ENCODE measurements at regions not wholly inside any gene's neighbourhood (a gene's known extent, or its start where the extent isn't known, plus 50 kb on each side); places are given as distances from the start of the nearest gene placed in this dataset.

DNA sequence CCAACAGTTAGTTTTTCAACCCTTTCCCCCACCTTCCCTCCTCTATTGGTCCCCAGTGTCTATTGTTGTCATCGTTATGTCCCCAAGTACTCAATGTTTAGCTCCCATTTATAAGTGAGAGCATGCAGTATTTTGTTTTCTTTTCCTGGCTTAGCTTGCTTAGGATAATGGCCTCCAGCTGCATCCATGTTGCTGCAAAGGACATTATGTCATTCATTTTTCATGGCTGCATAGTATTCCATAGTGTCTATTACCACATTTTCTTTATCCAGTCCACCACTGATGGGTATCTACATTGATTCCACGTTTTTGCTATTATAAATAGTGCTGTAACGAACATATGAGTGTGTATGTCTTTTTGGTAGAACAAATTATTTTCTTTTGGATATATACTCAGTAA is 55.3 kb upstream of the HIVEP1 start (continued):
- TF ChIP-seq HDAC1 (IDR thresholded peaks at IDR 0.05) (peak; percentile 36 to 52; a peak in 1 of 4 replicates), CHAMP1 (IDR thresholded peaks at IDR 0.05) (peak; percentile 97), NCOR1 (IDR thresholded peaks at IDR 0.05) (peak; percentile 16; the same call in 1 of the 2 replicates), DMBX1 (CRISPR knock-in tag; IDR thresholded peaks at IDR 0.05; ENCODE audit: borderline replicate concordance) (no peak), MEF2D (tag; conservative IDR thresholded peaks at IDR 0.05; ENCODE audit: low read depth) (no peak), PURB (CRISPR knock-in tag; IDR thresholded peaks at IDR 0.05; ENCODE audit: low read depth) (no peak), GABPB2 (CRISPR knock-in tag; conservative IDR thresholded peaks at IDR 0.05) (no peak), NR4A1 (CRISPR knock-in tag; IDR thresholded peaks at IDR 0.05) (no peak), NR4A1 (tag; IDR thresholded peaks at IDR 0.05) (no peak), MTA1 (IDR thresholded peaks at IDR 0.05; ENCODE audit: borderline replicate concordance) (0 out of 2 replicates have a peak, but pooled peaks have one; percentile 55), BCOR (IDR thresholded peaks at IDR 0.05) (peak; percentile 98), PHF21A (IDR thresholded peaks at IDR 0.05; ENCODE audit: borderline replicate concordance, low read depth) (no peak), RFX7 (CRISPR knock-in tag; IDR thresholded peaks at IDR 0.05) (no peak), ZBTB8A (IDR thresholded peaks at IDR 0.05; ENCODE audit: partially characterized antibody) (no peak), ZNF655 (CRISPR knock-in tag; IDR thresholded peaks at IDR 0.05) (no peak), SMAD2 (IDR thresholded peaks at IDR 0.05; ENCODE audit: low read depth, low read length) (no peak), HNRNPLL (IDR thresholded peaks at IDR 0.05; ENCODE audit: low read depth, low read length, poor library complexity, severe bottlenecking) (no peak), HMBOX1 (IDR thresholded peaks at IDR 0.05) (no peak)
- TF ChIP-seq, protein P1, sequence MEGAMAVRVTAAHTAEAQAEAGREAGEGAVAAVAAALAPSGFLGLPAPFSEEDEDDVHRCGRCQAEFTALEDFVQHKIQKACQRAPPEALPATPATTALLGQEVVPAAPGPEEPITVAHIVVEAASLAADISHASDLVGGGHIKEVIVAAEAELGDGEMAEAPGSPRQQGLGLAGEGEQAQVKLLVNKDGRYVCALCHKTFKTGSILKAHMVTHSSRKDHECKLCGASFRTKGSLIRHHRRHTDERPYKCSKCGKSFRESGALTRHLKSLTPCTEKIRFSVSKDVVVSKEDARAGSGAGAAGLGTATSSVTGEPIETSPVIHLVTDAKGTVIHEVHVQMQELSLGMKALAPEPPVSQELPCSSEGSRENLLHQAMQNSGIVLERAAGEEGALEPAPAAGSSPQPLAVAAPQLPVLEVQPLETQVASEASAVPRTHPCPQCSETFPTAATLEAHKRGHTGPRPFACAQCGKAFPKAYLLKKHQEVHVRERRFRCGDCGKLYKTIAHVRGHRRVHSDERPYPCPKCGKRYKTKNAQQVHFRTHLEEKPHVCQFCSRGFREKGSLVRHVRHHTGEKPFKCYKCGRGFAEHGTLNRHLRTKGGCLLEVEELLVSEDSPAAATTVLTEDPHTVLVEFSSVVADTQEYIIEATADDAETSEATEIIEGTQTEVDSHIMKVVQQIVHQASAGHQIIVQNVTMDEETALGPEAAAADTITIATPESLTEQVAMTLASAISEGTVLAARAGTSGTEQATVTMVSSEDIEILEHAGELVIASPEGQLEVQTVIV (CRISPR knock-in tag; IDR thresholded peaks at IDR 0.05; ENCODE audit: borderline replicate concordance) = no peak
- TF ChIP-seq, protein P2, sequence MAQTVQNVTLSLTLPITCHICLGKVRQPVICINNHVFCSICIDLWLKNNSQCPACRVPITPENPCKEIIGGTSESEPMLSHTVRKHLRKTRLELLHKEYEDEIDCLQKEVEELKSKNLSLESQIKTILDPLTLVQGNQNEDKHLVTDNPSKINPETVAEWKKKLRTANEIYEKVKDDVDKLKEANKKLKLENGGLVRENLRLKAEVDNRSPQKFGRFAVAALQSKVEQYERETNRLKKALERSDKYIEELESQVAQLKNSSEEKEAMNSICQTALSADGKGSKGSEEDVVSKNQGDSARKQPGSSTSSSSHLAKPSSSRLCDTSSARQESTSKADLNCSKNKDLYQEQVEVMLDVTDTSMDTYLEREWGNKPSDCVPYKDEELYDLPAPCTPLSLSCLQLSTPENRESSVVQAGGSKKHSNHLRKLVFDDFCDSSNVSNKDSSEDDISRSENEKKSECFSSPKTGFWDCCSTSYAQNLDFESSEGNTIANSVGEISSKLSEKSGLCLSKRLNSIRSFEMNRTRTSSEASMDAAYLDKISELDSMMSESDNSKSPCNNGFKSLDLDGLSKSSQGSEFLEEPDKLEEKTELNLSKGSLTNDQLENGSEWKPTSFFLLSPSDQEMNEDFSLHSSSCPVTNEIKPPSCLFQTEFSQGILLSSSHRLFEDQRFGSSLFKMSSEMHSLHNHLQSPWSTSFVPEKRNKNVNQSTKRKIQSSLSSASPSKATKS (CRISPR knock-in tag; IDR thresholded peaks at IDR 0.05) = no peak

All from K562 (cell line).